ENCODE measurements at regions not wholly inside any gene's neighbourhood (a gene's known extent, or its start where the extent isn't known, plus 50 kb on each side); places are given as distances from the start of the nearest gene placed in this dataset.

DNA sequence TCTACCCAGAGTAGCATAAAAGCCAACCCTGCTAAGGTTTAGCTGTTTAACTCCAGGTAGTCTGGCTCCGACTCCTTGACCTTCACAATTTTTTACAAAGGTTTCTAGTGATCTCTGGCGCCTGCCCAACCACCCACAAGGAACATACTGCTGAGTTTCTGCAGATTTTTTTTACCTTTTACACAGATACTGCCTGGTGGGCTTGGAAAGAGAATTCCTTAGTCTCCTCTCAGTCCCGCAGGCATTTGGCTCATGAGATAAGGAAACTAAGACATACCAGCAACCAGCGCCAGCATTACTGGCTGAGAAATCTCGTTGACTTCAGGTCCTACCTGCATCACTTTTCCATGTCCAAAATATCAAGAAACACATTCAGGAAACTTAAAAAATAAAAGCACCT lies 51.1 kb upstream of the LYZL1 start:
- Histone ChIP-seq H3K4me3 (ENCODE audit: low read length) (no peak overlapping the region), H3K27me3 (ENCODE audit: control insufficient read depth, insufficient read depth, low read length) (no peaks in the 10 kb centered on the region), H3K9me3 (ENCODE audit: control insufficient read depth, insufficient read depth, low read length) (no peaks in the 10 kb centered on the region), H3K36me3 (ENCODE audit: control insufficient read depth, insufficient read depth, low read length) (no peaks in the 10 kb centered on the region), H3K27ac (ENCODE audit: low read length) (no peak overlapping the region), H3K4me1 (ENCODE audit: control insufficient read depth, insufficient read depth, low read length) (no peaks in the 10 kb centered on the region)
- intact Hi-C loops (cut with micrococcal nuclease), result no loop called here
- WGBS (ENCODE audit: insufficient coverage), result 80% methylated on average over 5 of the region's 5 CpGs
- H3K27ac Mint-ChIP-seq, result no peak overlapping the region
- no peak for ATAC-seq
- H3K9me3 Mint-ChIP-seq, result no peaks in the 10 kb centered on the region
- TF ChIP-seq, protein P1, sequence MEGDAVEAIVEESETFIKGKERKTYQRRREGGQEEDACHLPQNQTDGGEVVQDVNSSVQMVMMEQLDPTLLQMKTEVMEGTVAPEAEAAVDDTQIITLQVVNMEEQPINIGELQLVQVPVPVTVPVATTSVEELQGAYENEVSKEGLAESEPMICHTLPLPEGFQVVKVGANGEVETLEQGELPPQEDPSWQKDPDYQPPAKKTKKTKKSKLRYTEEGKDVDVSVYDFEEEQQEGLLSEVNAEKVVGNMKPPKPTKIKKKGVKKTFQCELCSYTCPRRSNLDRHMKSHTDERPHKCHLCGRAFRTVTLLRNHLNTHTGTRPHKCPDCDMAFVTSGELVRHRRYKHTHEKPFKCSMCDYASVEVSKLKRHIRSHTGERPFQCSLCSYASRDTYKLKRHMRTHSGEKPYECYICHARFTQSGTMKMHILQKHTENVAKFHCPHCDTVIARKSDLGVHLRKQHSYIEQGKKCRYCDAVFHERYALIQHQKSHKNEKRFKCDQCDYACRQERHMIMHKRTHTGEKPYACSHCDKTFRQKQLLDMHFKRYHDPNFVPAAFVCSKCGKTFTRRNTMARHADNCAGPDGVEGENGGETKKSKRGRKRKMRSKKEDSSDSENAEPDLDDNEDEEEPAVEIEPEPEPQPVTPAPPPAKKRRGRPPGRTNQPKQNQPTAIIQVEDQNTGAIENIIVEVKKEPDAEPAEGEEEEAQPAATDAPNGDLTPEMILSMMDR (IDR thresholded peaks at IDR 0.05), result no peak
- H3K4me3 Mint-ChIP-seq, result no peak overlapping the region
- peaks cover 3 to 6% of the 10 kb centered on the region in 2 donors for H3K27me3 Mint-ChIP-seq (ENCODE audit: low read depth in 2 of 2)
- DNase-seq, result no peak
- H3K4me1 Mint-ChIP-seq, result no peaks in the 10 kb centered on the region
- no peaks in the 10 kb centered on the region for H3K36me3 Mint-ChIP-seq

DNA sequence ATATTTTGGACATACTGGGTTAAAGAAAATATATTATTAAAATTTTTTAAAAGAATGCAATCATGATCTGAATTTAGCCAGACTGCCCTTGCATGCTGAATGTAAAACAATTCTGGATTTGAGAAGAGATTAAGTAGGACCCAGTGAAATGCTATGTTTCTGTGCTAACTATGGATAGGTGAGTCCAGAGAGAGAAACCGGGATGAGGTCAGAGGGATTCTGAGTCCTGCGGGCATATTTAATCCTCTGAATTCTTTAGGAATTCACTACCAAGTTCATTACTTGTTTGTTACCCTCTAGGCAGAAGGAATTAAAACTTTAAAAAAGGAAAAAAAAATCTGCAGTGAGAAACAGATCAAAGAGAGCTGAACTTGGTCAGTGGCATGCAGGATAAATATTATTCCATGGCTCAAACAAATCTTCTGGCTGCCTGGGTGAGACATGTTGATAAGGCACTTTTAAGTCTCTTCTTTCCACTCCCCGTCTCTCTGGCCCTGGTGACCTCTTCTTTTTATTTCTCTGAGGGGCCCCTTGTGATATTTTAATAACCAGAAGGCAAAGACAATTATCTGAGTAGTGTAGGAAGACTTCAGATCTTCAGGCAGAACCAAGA lies 50.2 kb upstream of the LYZL1 start:
- no peaks in the 10 kb centered on the region for H3K36me3 Mint-ChIP-seq
- H3K9me3 ChIP-seq (ENCODE audit: control insufficient read depth, insufficient read depth, low read length), result no peaks in the 10 kb centered on the region
- intact Hi-C loops (cut with micrococcal nuclease), result no loop called here
- WGBS (ENCODE audit: insufficient coverage), result 75% methylated on average over 2 of the region's 3 CpGs
- H3K9me3 Mint-ChIP-seq, result no peaks in the 10 kb centered on the region
- no peaks in the 10 kb centered on the region for H3K36me3 ChIP-seq (ENCODE audit: control insufficient read depth, insufficient read depth, low read length)
- TF ChIP-seq, protein P1 (IDR thresholded peaks at IDR 0.05), result no peak
- ATAC-seq (no peak), DNase-seq (no peak)
- no peak overlapping the region for H3K4me3 ChIP-seq (ENCODE audit: low read length)
- no peak overlapping the region for H3K27ac ChIP-seq (ENCODE audit: low read length)
- no peaks in the 10 kb centered on the region for H3K4me1 Mint-ChIP-seq
- H3K4me3 Mint-ChIP-seq, result no peak overlapping the region
- H3K27me3 ChIP-seq (ENCODE audit: control insufficient read depth, insufficient read depth, low read length), result no peaks in the 10 kb centered on the region
- peaks cover 3 to 6% of the 10 kb centered on the region in 2 donors for H3K27me3 Mint-ChIP-seq (ENCODE audit: low read depth in 2 of 2)
- no peaks in the 10 kb centered on the region for H3K4me1 ChIP-seq (ENCODE audit: control insufficient read depth, insufficient read depth, low read length)
- H3K27ac Mint-ChIP-seq, result no peak overlapping the region

Measured in natural killer cell (primary cell).